Testis (tissue), 2 donors: ENCODE measurements at regions not wholly inside any gene's neighbourhood (a gene's known extent, or its start where the extent isn't known, plus 50 kb on each side); places are given as distances from the start of the nearest gene placed in this dataset.

Source experiments
- DNase-seq: peaks from one replicate; pipeline ENCODE4 v3.0.0-alpha.2; 2019
- H3K27ac ChIP-seq, 2 donors: fragments of 200-600 bp; sonication (generic); one replicate each; pipeline ENCODE4 v1.5.1; 2019
- H3K27me3 ChIP-seq: fragments of 200-600 bp; sonication (generic); one replicate; pipeline ENCODE4 v1.5.1; 2019
- H3K36me3 ChIP-seq: fragments of 200-600 bp; sonication (generic); one replicate; pipeline ENCODE4 v1.5.1; 2017; ENCODE audit warnings: low read depth; ENCODE audit errors: missing control alignments
- H3K4me1 ChIP-seq: fragments of 200-600 bp; sonication (generic); one replicate; pipeline ENCODE4 v1.5.1; 2019
- H3K4me3 ChIP-seq, 2 donors: fragments of 200-600 bp; sonication (generic); one replicate each; pipeline ENCODE4 v1.5.1; 2017 to 2019
- H3K9me3 ChIP-seq: fragments of 200-600 bp; sonication (generic); one replicate; pipeline ENCODE4 v1.5.1; 2017
- POLR2A ChIP-seq: fragments of 450-650 bp; IDR thresholded peaks from one replicate; pipeline ENCODE4 v1.6.1; 2017; ENCODE audit warnings: antibody characterized with exemption, mild to moderate bottlenecking, moderate library complexity
- WGBS, 2 donors: methylation state at CpG; one replicate each; pipeline ENCODE4 v1.1.5; 2018; 5-methylcytosine and 5-hydroxymethylcytosine counted together
- intact Hi-C: fragments of 100-400 bp; cut with DNase I; formaldehyde crosslinking; loops from one replicate; pipeline ENCODE4 v1.15.1; 2023; ENCODE audit warnings: low total_unique reads
- TF ChIP-seq, protein P1 (sequence below), 3 experiments: fragments of 450-650 bp in 2 of 3; fragments of 200-600 bp in 1 of 3; sonication (generic) in 1 of 3; IDR thresholded peaks; one replicate each; pipeline ENCODE4 v1.5.1; 2016 to 2019; ENCODE audit warnings: antibody characterized with exemption in 3 of 3, mild to moderate bottlenecking in 2 of 3, moderate library complexity in 1 of 3

DNA sequence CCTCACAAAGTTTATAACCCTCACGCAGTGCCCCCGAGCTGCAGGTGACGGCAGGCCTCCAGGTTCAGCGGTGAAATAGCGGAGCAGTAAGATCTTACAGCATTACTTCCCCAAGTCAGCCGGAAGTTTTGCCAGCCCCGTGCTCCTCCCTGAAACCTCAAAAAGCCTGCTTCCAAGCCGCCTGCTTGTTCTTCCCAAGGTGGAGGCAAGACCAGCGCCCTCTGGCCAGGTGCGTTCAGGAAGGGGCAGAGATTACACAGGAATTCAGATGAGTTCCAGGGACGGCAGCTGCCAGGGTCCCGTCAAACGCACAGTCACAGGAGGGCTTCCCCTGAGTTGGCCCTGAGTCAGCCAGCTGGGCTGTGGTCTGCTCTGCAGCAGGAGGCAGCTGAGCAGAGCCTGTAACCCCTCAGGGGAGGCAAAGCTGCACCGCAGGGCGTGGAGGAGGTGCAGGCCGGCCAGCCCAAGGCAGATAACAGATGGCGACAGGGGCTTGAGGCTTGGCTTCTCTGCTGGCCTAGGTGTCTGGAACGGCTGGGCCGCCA lies 124.1 kb upstream of the RPS6KA2 start:
- TF ChIP-seq POLR2A = no peak
- TF ChIP-seq, protein P1, sequence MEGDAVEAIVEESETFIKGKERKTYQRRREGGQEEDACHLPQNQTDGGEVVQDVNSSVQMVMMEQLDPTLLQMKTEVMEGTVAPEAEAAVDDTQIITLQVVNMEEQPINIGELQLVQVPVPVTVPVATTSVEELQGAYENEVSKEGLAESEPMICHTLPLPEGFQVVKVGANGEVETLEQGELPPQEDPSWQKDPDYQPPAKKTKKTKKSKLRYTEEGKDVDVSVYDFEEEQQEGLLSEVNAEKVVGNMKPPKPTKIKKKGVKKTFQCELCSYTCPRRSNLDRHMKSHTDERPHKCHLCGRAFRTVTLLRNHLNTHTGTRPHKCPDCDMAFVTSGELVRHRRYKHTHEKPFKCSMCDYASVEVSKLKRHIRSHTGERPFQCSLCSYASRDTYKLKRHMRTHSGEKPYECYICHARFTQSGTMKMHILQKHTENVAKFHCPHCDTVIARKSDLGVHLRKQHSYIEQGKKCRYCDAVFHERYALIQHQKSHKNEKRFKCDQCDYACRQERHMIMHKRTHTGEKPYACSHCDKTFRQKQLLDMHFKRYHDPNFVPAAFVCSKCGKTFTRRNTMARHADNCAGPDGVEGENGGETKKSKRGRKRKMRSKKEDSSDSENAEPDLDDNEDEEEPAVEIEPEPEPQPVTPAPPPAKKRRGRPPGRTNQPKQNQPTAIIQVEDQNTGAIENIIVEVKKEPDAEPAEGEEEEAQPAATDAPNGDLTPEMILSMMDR (IDR thresholded peaks at IDR 0.05) = no peak
- no peaks in the 10 kb centered on the region for H3K9me3 ChIP-seq
- no peak overlapping the region for H3K27ac ChIP-seq
- H3K27me3 ChIP-seq = no peaks in the 10 kb centered on the region
- no peaks in the 10 kb centered on the region for H3K36me3 ChIP-seq
- intact Hi-C loops = no loop called here
- H3K4me3 ChIP-seq = no peak overlapping the region
- DNase-seq = no peak
- no peaks in the 10 kb centered on the region for H3K4me1 ChIP-seq
- 68 to 71% methylated on average over 8 to 19 of the region's 19 CpGs for WGBS, 2 donors

DNA sequence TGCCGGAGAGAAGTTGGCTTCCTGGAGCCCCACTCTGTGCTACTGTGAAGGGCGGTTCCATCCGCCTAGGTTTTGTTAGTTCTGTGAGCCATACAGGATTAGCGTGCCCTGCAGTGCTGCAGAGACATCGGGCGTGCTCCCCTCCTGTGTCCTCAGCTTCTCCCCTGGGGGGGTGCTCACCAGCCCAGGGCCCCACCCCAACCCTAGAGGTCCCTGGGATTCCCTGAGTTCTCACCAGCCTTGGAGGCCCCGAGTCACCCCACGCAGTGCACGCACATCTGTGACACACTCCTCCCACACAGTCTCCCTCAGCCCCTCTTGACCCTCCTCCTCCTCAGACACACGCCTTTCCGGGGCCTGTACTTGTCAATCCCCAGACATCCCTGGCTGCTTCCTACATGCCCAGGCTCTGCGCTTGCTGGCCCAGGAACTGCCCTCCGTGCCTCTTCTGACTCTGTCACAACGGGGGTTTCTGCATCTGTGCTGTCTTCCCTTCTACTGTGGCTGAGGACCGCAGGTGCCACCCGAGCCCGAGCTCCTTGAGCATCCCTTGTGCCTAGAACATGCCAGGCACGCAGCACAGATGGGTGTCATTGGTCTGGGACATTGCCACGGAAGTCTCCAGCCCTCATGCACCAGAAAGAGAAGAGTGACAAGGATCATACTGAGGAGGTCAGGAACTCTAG lies 123.2 kb upstream of the RPS6KA2 start:
- Histone ChIP-seq H3K4me1 (no peaks in the 10 kb centered on the region), H3K9me3 (no peaks in the 10 kb centered on the region), H3K27ac (no peak overlapping the region), H3K27me3 (no peaks in the 10 kb centered on the region), H3K4me3 (no peak overlapping the region), H3K36me3 (no peaks in the 10 kb centered on the region)
- 82% methylated on average over 16 to 19 of the region's 19 CpGs for WGBS, 2 donors
- intact Hi-C loops = no loop called here
- no peak for DNase-seq
- TF ChIP-seq, protein P1 (IDR thresholded peaks at IDR 0.05) = no peak
- no peak for TF ChIP-seq POLR2A

DNA sequence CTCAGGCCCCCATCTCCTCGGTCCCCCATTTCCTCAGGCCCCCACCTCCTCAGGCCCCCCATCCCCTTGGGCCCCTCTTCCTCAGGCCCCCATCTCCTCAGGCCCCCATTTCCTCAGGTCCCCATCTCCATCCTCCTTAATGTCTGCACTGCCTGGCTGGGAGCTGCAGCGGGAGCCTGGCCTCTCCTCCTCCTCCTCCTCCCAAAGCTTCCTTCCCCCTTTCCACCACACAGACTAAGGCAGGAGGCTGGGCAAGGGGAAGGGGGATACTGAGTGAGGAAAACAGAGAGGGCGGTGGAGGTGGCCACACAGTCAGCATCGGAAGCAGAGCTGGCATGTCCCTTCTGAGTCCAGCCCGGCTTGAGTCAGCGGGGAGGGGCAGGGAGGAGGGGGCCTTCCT lies 122.6 kb upstream of the RPS6KA2 start:
- Histone ChIP-seq H3K9me3 (no peaks in the 10 kb centered on the region), H3K27me3 (no peaks in the 10 kb centered on the region), H3K4me1 (no peaks in the 10 kb centered on the region), H3K4me3 (no peak overlapping the region), H3K27ac (no peak overlapping the region), H3K36me3 (no peaks in the 10 kb centered on the region)
- DNase-seq = no peak
- 81 to 93% methylated on average over 5 of the region's 6 CpGs for WGBS, 2 donors
- TF ChIP-seq POLR2A = no peak
- intact Hi-C loops = no loop called here

DNA sequence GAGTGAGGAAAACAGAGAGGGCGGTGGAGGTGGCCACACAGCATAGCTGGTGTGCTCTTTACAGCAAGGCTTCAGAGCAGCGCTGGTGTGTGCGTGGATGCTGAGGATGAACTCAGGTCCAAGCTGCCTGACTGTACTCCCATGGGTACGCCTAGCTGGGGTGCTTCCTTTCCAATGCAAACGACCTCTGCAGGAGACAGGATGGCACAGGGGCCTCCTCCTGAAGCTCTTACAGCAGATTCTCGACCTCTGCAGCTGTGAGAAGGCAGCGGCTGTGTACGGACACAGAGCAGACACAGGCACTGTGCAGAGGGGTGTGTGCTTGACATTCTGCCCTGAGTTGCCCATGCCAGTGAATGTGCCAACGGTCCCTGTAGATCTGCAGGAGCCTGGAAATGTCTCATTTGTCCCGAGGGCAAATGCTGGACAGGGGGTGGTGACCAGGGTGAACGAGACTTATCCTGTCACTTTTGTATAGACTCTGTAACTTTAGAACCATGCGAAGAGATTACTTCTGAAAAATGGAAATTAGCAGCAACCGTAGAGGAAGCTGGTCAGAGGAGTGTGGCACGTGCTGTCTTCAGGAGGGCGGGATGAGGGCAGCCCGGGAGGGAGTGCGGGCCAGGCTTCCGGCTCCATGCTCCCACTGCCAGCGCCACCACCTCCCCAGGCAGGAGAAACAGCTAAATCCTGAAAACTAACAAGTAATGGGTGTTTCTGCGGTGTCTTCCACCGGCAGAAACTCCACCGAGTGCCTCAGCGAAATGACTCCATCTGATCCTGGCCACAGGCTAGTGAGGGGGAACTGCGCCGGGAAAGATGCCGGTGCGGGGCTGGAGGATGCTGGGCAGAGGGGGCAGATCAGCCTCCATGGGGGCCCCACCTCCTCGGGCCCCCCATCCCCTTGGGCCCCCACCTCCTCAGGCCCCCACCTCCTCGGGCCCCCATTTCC lies 120.9 kb upstream of the RPS6KA2 start:
- DNase-seq = no peak
- Histone ChIP-seq H3K4me3 (no peak overlapping the region), H3K9me3 (no peaks in the 10 kb centered on the region), H3K4me1 (no peaks in the 10 kb centered on the region), H3K27ac (no peak overlapping the region), H3K36me3 (no peaks in the 10 kb centered on the region), H3K27me3 (no peaks in the 10 kb centered on the region)
- 68 to 69% methylated on average over 24 to 29 of the region's 29 CpGs for WGBS, 2 donors
- TF ChIP-seq, protein P1 (IDR thresholded peaks at IDR 0.05) = no peak
- no peak for TF ChIP-seq POLR2A
- intact Hi-C loops = no loop called here
